Erythroblast (primary cell): ENCODE measurements at regions not wholly inside any gene's neighbourhood (a gene's known extent, or its start where the extent isn't known, plus 50 kb on each side); places are given as distances from the start of the nearest gene placed in this dataset.

Source experiments
- GATA1 ChIP-seq: IDR thresholded peaks from 2 replicates; pipeline ENCODE4 v1.6.1; 2011; ENCODE audit warnings: low read depth, mild to moderate bottlenecking, control low read depth, low read length, moderate library complexity
- POLR2A ChIP-seq: IDR thresholded peaks from 2 replicates; pipeline ENCODE4 v1.6.1; 2011; ENCODE audit warnings: mild to moderate bottlenecking, low read length

- TF ChIP-seq GATA1: no peak
- no peak for TF ChIP-seq POLR2A
Observed at GRCh38 chr16:9165681-9166080, 74.2 kb downstream of the HAPSTR1 start.
